ENCODE measurements at regions not wholly inside any gene's neighbourhood (a gene's known extent, or its start where the extent isn't known, plus 50 kb on each side); places are given as distances from the start of the nearest gene placed in this dataset.

- H3K9me3 Mint-ChIP-seq: no peaks in the 10 kb centered on the region
- no peaks in the 10 kb centered on the region for H3K27me3 Mint-ChIP-seq
- H3K4me1 Mint-ChIP-seq (ENCODE audit: low read depth): no peaks in the 10 kb centered on the region
- no peak for DNase-seq
- no peak overlapping the region for H3K27ac Mint-ChIP-seq
- no peak overlapping the region for H3K4me3 Mint-ChIP-seq
- H3K36me3 Mint-ChIP-seq (ENCODE audit: low read depth): no peaks in the 10 kb centered on the region
Observed at GRCh38 chr1:55824251-55824640, 609.1 kb upstream of the USP24 start.

GRCh38 chr1:55823541-55824250 is 608.5 kb upstream of the USP24 start:
- H3K4me1 Mint-ChIP-seq (ENCODE audit: low read depth): no peaks in the 10 kb centered on the region
- no peaks in the 10 kb centered on the region for H3K36me3 Mint-ChIP-seq (ENCODE audit: low read depth)
- no peaks in the 10 kb centered on the region for H3K27me3 Mint-ChIP-seq
- H3K27ac Mint-ChIP-seq: no peak overlapping the region
- DNase-seq: no peak
- H3K9me3 Mint-ChIP-seq: no peaks in the 10 kb centered on the region
- H3K4me3 Mint-ChIP-seq: no peak overlapping the region

- Mint-ChIP-seq H3K4me3 (no peak overlapping the region), H3K9me3 (no peaks in the 10 kb centered on the region), H3K36me3 (ENCODE audit: low read depth) (no peaks in the 10 kb centered on the region), H3K27ac (no peak overlapping the region), H3K27me3 (no peaks in the 10 kb centered on the region), H3K4me1 (ENCODE audit: low read depth) (no peaks in the 10 kb centered on the region)
- no peak for DNase-seq
Observed at GRCh38 chr1:55822891-55823290, 607.7 kb upstream of the USP24 start.

- H3K4me3 Mint-ChIP-seq: no peak overlapping the region
- H3K27me3 Mint-ChIP-seq: no peaks in the 10 kb centered on the region
- H3K27ac Mint-ChIP-seq: no peak overlapping the region
- no peaks in the 10 kb centered on the region for H3K9me3 Mint-ChIP-seq
- no peaks in the 10 kb centered on the region for H3K36me3 Mint-ChIP-seq (ENCODE audit: low read depth)
- no peaks in the 10 kb centered on the region for H3K4me1 Mint-ChIP-seq (ENCODE audit: low read depth)
- no peak for DNase-seq
Observed at GRCh38 chr1:55821234-55821633, 606.1 kb upstream of the USP24 start.

GRCh38 chr1:55820501-55820900 is 605.3 kb upstream of the USP24 start:
- no peaks in the 10 kb centered on the region for H3K27me3 Mint-ChIP-seq
- no peak for DNase-seq
- no peaks in the 10 kb centered on the region for H3K36me3 Mint-ChIP-seq (ENCODE audit: low read depth)
- H3K27ac Mint-ChIP-seq: no peak overlapping the region
- H3K4me3 Mint-ChIP-seq: no peak overlapping the region
- H3K9me3 Mint-ChIP-seq: no peaks in the 10 kb centered on the region
- H3K4me1 Mint-ChIP-seq (ENCODE audit: low read depth): no peaks in the 10 kb centered on the region

GRCh38 chr1:55819011-55819410 is 603.8 kb upstream of the USP24 start:
- no peak overlapping the region for H3K4me3 Mint-ChIP-seq
- no peak overlapping the region for H3K27ac Mint-ChIP-seq
- H3K9me3 Mint-ChIP-seq: no peaks in the 10 kb centered on the region
- no peaks in the 10 kb centered on the region for H3K36me3 Mint-ChIP-seq (ENCODE audit: low read depth)
- DNase-seq: no peak
- no peaks in the 10 kb centered on the region for H3K4me1 Mint-ChIP-seq (ENCODE audit: low read depth)
- H3K27me3 Mint-ChIP-seq: peaks cover 3% of the 10 kb centered on the region

GRCh38 chr1:55816456-55817426 is 601.6 kb upstream of the USP24 start:
- no peak overlapping the region for H3K27ac Mint-ChIP-seq
- no peaks in the 10 kb centered on the region for H3K9me3 Mint-ChIP-seq
- H3K36me3 Mint-ChIP-seq (ENCODE audit: low read depth): no peaks in the 10 kb centered on the region
- H3K4me1 Mint-ChIP-seq (ENCODE audit: low read depth): no peaks in the 10 kb centered on the region
- DNase-seq: no peak
- no peak overlapping the region for H3K4me3 Mint-ChIP-seq
- H3K27me3 Mint-ChIP-seq: peaks cover 3% of the 10 kb centered on the region

- no peaks in the 10 kb centered on the region for H3K36me3 Mint-ChIP-seq (ENCODE audit: low read depth)
- H3K4me1 Mint-ChIP-seq (ENCODE audit: low read depth): no peaks in the 10 kb centered on the region
- peaks cover 3% of the 10 kb centered on the region for H3K27me3 Mint-ChIP-seq
- no peak for DNase-seq
- no peak overlapping the region for H3K27ac Mint-ChIP-seq
- no peak overlapping the region for H3K4me3 Mint-ChIP-seq
- H3K9me3 Mint-ChIP-seq: no peaks in the 10 kb centered on the region
Observed at GRCh38 chr1:55815745-55816455, 600.7 kb upstream of the USP24 start.

- Mint-ChIP-seq H3K27ac (no peak overlapping the region), H3K4me1 (ENCODE audit: low read depth) (no peaks in the 10 kb centered on the region), H3K36me3 (ENCODE audit: low read depth) (no peaks in the 10 kb centered on the region), H3K27me3 (peaks cover 3% of the 10 kb centered on the region), H3K4me3 (no peak overlapping the region), H3K9me3 (no peaks in the 10 kb centered on the region)
- no peak for DNase-seq
Observed at GRCh38 chr1:55814967-55815366, 599.8 kb upstream of the USP24 start.

GRCh38 chr1:55813618-55814017 is 598.5 kb upstream of the USP24 start:
- Mint-ChIP-seq H3K27ac (no peak overlapping the region), H3K36me3 (ENCODE audit: low read depth) (no peaks in the 10 kb centered on the region), H3K9me3 (no peaks in the 10 kb centered on the region), H3K27me3 (peaks cover 3% of the 10 kb centered on the region), H3K4me3 (no peak overlapping the region), H3K4me1 (ENCODE audit: low read depth) (no peaks in the 10 kb centered on the region)
- DNase-seq: no peak

GRCh38 chr1:55812281-55812680 is 597.1 kb upstream of the USP24 start:
- no peak for DNase-seq
- no peaks in the 10 kb centered on the region for H3K4me1 Mint-ChIP-seq (ENCODE audit: low read depth)
- no peak overlapping the region for H3K27ac Mint-ChIP-seq
- H3K9me3 Mint-ChIP-seq: peaks cover 6% of the 10 kb centered on the region
- H3K4me3 Mint-ChIP-seq: no peak overlapping the region
- no peaks in the 10 kb centered on the region for H3K36me3 Mint-ChIP-seq (ENCODE audit: low read depth)
- H3K27me3 Mint-ChIP-seq: peaks cover 3% of the 10 kb centered on the region

GRCh38 chr1:55808263-55808662 is 593.1 kb upstream of the USP24 start:
- H3K27ac Mint-ChIP-seq: no peak overlapping the region
- no peak overlapping the region for H3K4me3 Mint-ChIP-seq
- H3K36me3 Mint-ChIP-seq (ENCODE audit: low read depth): no peaks in the 10 kb centered on the region
- H3K9me3 Mint-ChIP-seq: peaks cover 6% of the 10 kb centered on the region
- DNase-seq: no peak
- peaks cover 7% of the 10 kb centered on the region for H3K27me3 Mint-ChIP-seq
- H3K4me1 Mint-ChIP-seq (ENCODE audit: low read depth): no peaks in the 10 kb centered on the region

GRCh38 chr1:55803429-55803828 is 588.3 kb upstream of the USP24 start:
- Mint-ChIP-seq H3K27ac (no peak overlapping the region), H3K4me1 (ENCODE audit: low read depth) (no peaks in the 10 kb centered on the region), H3K4me3 (no peak overlapping the region)

GRCh38 chr1:55801481-55801880 is 586.3 kb upstream of the USP24 start:
- Mint-ChIP-seq H3K27ac (no peak overlapping the region), H3K4me1 (ENCODE audit: low read depth) (no peaks in the 10 kb centered on the region), H3K36me3 (ENCODE audit: low read depth) (no peaks in the 10 kb centered on the region), H3K27me3 (peaks cover 10% of the 10 kb centered on the region), H3K4me3 (no peak overlapping the region), H3K9me3 (peaks cover 15% of the 10 kb centered on the region)
- no peak for DNase-seq

More at GRCh38 chr1:55803429-55803828, 588.3 kb upstream of the USP24 start:
- H3K27me3 Mint-ChIP-seq: peaks cover 10% of the 10 kb centered on the region
- H3K9me3 Mint-ChIP-seq: peaks cover 14% of the 10 kb centered on the region
- DNase-seq: no peak
- H3K36me3 Mint-ChIP-seq (ENCODE audit: low read depth): no peaks in the 10 kb centered on the region

Data from activated T-cell treated with anti-CD3 and anti-CD28 coated beads, Interleukin-2, amount 50 U/mL, for 24 hours (primary cell).